ENCODE measurements at regions not wholly inside any gene's neighbourhood (a gene's known extent, or its start where the extent isn't known, plus 50 kb on each side); places are given as distances from the start of the nearest gene placed in this dataset.

GRCh38 chrX:13468096-13468495, 101.3 kb upstream of the EGFL6 start:
- TF ChIP-seq SP1 (IDR thresholded peaks at IDR 0.05; ENCODE audit: low read depth): no peak
- no peak for TF ChIP-seq CTCF (IDR thresholded peaks at IDR 0.05 in 2 of 3, conservative IDR thresholded peaks at IDR 0.05 in 1 of 3; ENCODE audit: borderline replicate concordance in 1 of 3, insufficient read depth in 1 of 3, low read depth in 2 of 3, low read length in 2 of 3)
- TF ChIP-seq SIN3A (IDR thresholded peaks at IDR 0.05; ENCODE audit: low read depth): no peak
- TF ChIP-seq CEBPB (IDR thresholded peaks at IDR 0.05; ENCODE audit: low read depth): no peak
- TF ChIP-seq JUND (IDR thresholded peaks at IDR 0.05): no peak
- TF ChIP-seq EGR1 (IDR thresholded peaks at IDR 0.05; ENCODE audit: low read depth): no peak
